NCI-H128 (cell line): ENCODE measurements at regions not wholly inside any gene's neighbourhood (a gene's known extent, or its start where the extent isn't known, plus 50 kb on each side); places are given as distances from the start of the nearest gene placed in this dataset.
"Not testable (repeated sequence)": the region's sequence is repeated elsewhere in the genome, so short reads cannot be mapped to it uniquely, and the experiment has no call there.

Source experiments
- DNase-seq: peaks from one replicate; lab custom pipeline; 2025; ENCODE audit not compliant: unreplicated experiment; lab: John Stamatoyannopoulos, UW

- no peak for DNase-seq
Measured at GRCh38 chr9:88917375-88917774, 73.9 kb upstream of the S1PR3 start.

GRCh38 chr9:88918537-88918936 lies 72.7 kb upstream of the S1PR3 start:
- DNase-seq = not testable (repeated sequence)

DNA sequence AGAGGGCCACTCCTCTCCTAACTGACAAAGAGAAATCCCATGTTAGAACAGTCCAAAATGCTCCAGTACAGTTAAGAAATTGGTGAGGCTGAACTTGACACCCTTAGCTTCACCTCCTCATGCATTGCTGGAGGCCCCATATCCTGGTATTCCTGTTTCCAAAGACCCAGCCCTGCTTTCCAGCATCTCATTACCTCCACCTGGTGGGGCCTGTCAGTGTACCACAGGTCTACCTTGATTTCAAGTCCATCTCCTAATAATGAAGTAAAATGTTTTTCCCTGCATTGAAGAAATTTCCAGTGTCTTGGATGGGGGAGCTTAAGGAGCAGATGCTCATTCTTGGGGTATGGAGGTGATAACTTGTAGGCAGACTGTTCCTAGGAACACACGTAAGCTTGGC lies 70.6 kb upstream of the S1PR3 start:
- DNase-seq = no peak

DNA sequence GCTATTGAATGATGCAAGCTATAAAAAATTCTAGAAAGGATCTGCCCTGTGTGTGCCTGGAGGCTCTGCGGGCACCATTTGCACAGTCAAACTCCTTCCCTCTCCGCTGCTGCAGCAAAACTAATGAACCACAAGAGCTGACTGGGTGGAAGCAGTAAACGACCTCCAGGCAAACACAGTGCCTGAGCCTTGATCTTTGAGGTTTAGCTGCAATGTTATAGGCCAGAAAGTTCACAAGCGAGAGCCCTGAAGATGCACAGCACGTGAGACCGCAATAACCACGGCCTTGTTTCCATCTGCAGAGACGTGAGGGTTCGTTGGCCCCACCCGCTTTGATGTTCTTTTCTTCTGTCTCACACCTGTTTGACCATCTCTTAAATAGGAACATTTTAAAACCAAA lies 69.2 kb upstream of the S1PR3 start:
- DNase-seq = no peak

GRCh38 chr9:88923092-88923491 lies 68.2 kb upstream of the S1PR3 start:
- no peak for DNase-seq

DNA sequence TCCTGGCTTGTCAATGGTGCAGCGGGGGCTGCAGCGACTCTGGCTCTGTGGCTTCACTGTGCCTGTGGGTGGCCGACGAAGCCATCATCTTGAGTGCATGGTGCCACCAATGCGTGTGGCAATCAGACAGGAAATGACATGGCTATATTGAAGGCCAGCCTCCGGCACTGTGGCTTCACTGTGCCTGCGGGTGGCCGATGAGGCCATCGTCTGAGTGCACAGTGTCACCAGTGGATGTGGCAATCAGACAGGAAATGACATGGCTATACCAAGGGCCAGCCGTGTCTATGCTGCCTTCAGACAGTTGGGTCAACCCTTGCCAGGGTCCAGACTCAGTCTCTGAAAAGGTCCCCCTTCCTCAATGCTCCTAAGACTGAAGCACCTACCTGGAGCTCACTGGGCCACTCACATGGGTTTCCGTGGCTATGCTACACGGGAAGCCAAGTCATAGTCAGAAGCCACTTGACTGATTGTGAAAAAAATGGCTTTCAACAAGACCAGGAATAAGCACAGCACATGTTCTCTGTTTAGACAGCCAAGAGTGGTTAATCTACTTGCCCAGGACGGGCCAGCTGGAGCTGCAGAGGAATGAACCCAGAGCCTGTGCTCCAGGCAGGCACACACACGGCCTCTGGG lies 67.5 kb upstream of the S1PR3 start:
- DNase-seq = no peak

GRCh38 chr9:88925481-88925880 lies 65.8 kb upstream of the S1PR3 start:
- no peak for DNase-seq

- no peak for DNase-seq
Measured at GRCh38 chr9:88926781-88927505, 64.3 kb upstream of the S1PR3 start.

DNA sequence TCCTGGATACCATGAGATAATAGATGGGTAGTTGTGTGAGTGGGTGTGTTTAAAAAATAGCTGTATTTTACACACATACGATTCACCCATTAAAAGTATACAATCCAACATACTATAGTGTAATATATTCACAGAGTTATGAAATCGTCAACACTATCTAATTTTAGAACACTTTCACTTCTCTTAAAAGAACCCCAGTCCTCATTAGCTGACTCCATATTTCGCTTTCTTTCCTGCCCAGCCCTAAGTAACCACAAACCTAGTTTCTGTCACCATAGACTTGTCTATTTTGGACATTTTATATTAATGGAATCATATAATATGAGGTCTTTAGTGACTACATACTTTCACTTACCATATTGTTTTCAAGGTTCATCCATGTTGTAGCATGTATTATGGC lies 63.8 kb upstream of the S1PR3 start:
- DNase-seq = no peak

- DNase-seq = no peak
Measured at GRCh38 chr9:88930716-88931115, 60.6 kb upstream of the S1PR3 start.

- no peak for DNase-seq
Measured at GRCh38 chr9:88932766-88933165, 58.5 kb upstream of the S1PR3 start.

DNA sequence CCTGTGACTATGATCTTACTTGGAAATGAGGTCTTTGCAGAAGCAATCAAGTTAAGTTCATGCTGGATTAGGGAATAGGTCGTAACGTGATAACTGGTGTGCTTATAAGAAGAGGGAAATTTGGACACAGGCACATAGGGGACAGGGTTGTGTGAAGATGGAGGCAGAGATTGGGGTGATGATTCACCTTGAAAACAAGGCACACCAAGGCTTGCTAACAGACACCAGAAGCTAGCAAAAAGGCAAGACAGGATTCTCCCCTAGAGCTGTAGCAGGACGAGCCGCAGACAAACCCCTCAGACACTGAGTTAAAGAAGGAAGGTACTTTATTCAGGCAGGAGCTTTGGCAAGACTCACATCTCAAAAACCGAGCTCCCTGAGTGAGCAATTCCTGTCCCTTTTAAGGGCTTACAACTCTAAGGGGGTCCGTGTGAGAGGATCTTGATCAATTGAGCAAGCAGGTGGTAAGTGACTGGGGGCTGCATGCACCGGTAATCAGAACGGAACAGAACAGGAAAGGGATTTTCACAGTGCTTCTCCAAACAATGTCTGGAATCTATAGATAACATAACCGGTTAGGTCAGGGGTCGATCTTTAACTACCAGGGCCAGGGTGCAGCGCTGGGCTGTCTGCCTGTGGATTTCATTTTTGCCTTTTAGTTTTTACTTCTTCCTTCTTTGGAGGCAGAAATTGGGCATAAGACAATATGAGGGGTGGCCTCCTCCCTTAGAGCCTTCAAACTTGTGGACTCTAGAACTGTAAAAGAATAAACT lies 57.5 kb upstream of the S1PR3 start:
- no peak for DNase-seq

DNA sequence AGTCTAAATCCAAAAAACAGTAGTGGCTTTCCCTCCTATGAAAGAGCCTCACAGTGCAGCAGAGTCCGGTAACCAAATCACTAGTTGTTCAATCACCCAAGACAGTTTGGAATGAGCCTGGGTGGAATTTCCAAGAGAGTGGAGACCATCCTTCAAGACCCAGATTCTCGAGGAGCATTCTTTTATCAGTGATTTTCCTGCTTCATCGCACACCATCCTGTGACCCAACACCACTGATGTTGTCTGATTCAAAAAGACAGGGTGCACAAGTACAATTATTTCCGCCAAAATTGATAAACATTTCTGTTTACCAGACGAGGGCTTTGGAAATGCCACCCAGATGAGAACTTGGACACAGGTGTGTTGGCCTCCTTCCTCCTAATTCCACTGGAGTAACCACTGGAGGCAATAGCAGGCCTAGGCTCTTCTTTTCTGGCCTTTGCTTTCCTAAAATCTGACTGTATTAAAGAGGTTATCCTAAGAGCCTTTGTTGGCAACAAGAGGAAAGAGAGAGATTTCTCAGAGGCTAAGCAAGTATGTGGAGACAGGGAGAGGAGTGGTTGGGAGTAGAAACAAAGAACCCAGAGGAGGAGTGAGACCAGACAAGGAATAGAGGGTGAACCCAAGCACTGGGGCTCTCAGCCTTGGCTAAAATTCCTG lies 56.3 kb upstream of the S1PR3 start:
- DNase-seq = no peak

GRCh38 chr9:88936132-88936531 lies 55.1 kb upstream of the S1PR3 start:
- no peak for DNase-seq

DNA sequence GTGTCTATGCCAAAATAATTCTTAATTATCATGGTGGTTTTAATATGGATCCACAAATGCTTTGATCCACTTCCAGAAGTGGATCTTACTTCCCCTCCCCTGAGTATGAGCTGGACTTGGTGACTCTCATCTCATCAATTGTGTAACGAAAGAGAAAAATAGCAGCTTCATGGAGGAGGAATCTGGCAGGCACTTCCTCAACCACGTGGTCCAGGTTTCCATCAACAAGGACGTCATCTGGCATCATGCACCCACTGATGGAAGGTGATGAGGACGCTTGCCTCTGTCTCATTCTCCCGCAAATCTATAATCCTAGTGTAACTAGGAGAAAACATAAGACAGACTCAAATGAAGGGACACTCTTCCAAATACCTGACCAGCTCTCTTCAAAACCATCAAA lies 54.6 kb upstream of the S1PR3 start:
- no peak for DNase-seq

- DNase-seq = no peak
Measured at GRCh38 chr9:88937248-88937647, 54.0 kb upstream of the S1PR3 start.

DNA sequence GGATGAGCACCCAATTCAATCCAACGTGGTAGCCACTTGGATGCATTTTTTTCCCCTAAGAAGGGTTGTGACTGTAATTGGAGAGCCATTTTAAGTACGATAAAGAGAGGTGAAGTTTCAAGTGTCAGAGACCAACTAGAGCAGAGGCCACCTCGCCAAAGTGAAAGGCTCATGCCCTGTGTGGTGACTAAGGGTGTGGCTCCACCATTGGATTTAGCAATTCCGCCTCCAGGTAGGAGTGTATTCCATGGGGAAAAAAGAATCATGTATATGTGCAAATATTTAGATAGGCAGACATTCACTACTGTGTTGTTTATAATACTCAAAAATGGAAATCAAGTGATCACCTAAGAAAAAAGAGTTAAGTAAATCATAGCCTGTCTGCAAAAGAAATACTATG lies 53.1 kb upstream of the S1PR3 start:
- DNase-seq = no peak
